Suprapubic skin (tissue), 4 donors: ENCODE measurements at regions not wholly inside any gene's neighbourhood (a gene's known extent, or its start where the extent isn't known, plus 50 kb on each side); places are given as distances from the start of the nearest gene placed in this dataset.
A peak's percentile ranks its signal among the peaks of the same experiment; 100 is the strongest.

Experiments used
- DNase-seq, 2 donors: peaks; one replicate each; pipeline ENCODE4 v3.0.0-alpha.2; 2019; ENCODE audit warnings: low spot score in 2 of 2
- H3K27ac ChIP-seq: fragments of 200-600 bp; sonication (generic); one replicate; pipeline ENCODE4 v1.5.1; 2019
- H3K27me3 ChIP-seq: fragments of 200-600 bp; sonication (generic); one replicate; pipeline ENCODE4 v1.5.1; 2019
- H3K36me3 ChIP-seq: fragments of 200-600 bp; sonication (generic); one replicate; pipeline ENCODE4 v1.5.1; 2019
- H3K4me1 ChIP-seq: fragments of 200-600 bp; sonication (generic); one replicate; pipeline ENCODE4 v1.5.1; 2019
- H3K4me3 ChIP-seq: fragments of 200-600 bp; sonication (generic); one replicate; pipeline ENCODE4 v1.5.1; 2019; ENCODE audit warnings: mild to moderate bottlenecking
- H3K9me3 ChIP-seq: fragments of 200-600 bp; sonication (generic); one replicate; pipeline ENCODE4 v1.5.1; 2019
- EP300 ChIP-seq: sonication (generic); formaldehyde crosslinking; IDR thresholded peaks from one replicate; pipeline ENCODE4 v1.6.1; 2017; ENCODE audit warnings: antibody characterized with exemption
- POLR2A ChIP-seq, 2 donors: fragments of 450-650 bp; IDR thresholded peaks; one replicate each; pipeline ENCODE4 v1.6.1; 2017; ENCODE audit warnings: antibody characterized with exemption in 2 of 2, mild to moderate bottlenecking in 2 of 2, moderate library complexity in 2 of 2
- POLR2AphosphoS5 ChIP-seq, 3 donors: sonication (generic); formaldehyde crosslinking; IDR thresholded peaks; one replicate each; pipeline ENCODE4 v1.6.1; 2017; ENCODE audit warnings: antibody characterized with exemption in 3 of 3
- WGBS: methylation state at CpG from one replicate; pipeline ENCODE4 v1.1.5; 2018; 5-methylcytosine and 5-hydroxymethylcytosine counted together
- TF ChIP-seq, protein P1 (sequence below), 2 donors: fragments of 200-600 bp in 1 of 2; fragments of 450-650 bp in 1 of 2; sonication (generic) in 1 of 2; IDR thresholded peaks; one replicate each; pipeline ENCODE4 v1.5.1; 2016 to 2019; ENCODE audit warnings: antibody characterized with exemption in 2 of 2, mild to moderate bottlenecking in 1 of 2, moderate library complexity in 1 of 2

- TF ChIP-seq POLR2AphosphoS5 (IDR thresholded peaks at IDR 0.05) (no peak), POLR2A (IDR thresholded peaks at IDR 0.05) (no peak), EP300 (no peak)
- TF ChIP-seq, protein P1, sequence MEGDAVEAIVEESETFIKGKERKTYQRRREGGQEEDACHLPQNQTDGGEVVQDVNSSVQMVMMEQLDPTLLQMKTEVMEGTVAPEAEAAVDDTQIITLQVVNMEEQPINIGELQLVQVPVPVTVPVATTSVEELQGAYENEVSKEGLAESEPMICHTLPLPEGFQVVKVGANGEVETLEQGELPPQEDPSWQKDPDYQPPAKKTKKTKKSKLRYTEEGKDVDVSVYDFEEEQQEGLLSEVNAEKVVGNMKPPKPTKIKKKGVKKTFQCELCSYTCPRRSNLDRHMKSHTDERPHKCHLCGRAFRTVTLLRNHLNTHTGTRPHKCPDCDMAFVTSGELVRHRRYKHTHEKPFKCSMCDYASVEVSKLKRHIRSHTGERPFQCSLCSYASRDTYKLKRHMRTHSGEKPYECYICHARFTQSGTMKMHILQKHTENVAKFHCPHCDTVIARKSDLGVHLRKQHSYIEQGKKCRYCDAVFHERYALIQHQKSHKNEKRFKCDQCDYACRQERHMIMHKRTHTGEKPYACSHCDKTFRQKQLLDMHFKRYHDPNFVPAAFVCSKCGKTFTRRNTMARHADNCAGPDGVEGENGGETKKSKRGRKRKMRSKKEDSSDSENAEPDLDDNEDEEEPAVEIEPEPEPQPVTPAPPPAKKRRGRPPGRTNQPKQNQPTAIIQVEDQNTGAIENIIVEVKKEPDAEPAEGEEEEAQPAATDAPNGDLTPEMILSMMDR (IDR thresholded peaks at IDR 0.05) = no peak
- no peak overlapping the region for H3K4me3 ChIP-seq
- no peaks in the 10 kb centered on the region for H3K36me3 ChIP-seq
- H3K27me3 ChIP-seq = peaks cover 3% of the 10 kb centered on the region
- no peaks in the 10 kb centered on the region for H3K4me1 ChIP-seq
- no peak for DNase-seq
- no peaks in the 10 kb centered on the region for H3K9me3 ChIP-seq
- no peak overlapping the region for H3K27ac ChIP-seq
- 77% methylated on average over 3 of the region's 3 CpGs for WGBS
These were observed 63.5 kb upstream of the MROH9 start for GRCh38 chr1:170871868-170872267.

DNA sequence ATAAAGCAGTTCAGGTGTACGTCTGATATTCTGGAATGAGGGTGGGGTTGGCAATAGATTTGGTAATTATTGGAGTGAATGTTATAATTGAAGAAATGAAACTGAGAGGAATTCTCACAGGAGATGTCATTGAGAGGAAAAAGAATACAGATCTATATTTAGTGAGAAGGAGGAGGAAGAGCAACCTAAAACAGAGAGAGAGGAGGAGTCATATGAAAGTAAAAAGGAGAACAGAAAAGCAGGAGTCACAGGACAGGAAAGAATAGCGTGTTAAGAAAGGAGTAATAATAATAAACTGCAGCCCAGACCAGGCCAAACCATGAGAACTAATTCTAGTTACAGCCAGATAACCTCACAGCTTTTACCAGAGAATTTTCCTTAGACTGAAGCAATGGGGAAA, 62.7 kb upstream of the MROH9 start:
- Histone ChIP-seq H3K4me3 (no peak overlapping the region), H3K27ac (no peak overlapping the region), H3K9me3 (no peaks in the 10 kb centered on the region), H3K36me3 (no peaks in the 10 kb centered on the region), H3K4me1 (no peaks in the 10 kb centered on the region), H3K27me3 (peaks cover 3% of the 10 kb centered on the region)
- no peak for DNase-seq
- TF ChIP-seq POLR2A (IDR thresholded peaks at IDR 0.05) (no peak), POLR2AphosphoS5 (IDR thresholded peaks at IDR 0.05) (no peak), EP300 (no peak)
- TF ChIP-seq, protein P1 (IDR thresholded peaks at IDR 0.05) = no peak
- 54% methylated on average over 2 of the region's 2 CpGs for WGBS

GRCh38 chr1:170874671-170875070, 60.7 kb upstream of the MROH9 start:
- Histone ChIP-seq H3K27ac (no peak overlapping the region), H3K27me3 (peaks cover 3% of the 10 kb centered on the region), H3K4me3 (no peak overlapping the region), H3K36me3 (no peaks in the 10 kb centered on the region), H3K9me3 (no peaks in the 10 kb centered on the region), H3K4me1 (no peaks in the 10 kb centered on the region)
- DNase-seq = no peak
- 90% methylated on average over 1 of the region's 1 CpG for WGBS
- no peak for TF ChIP-seq EP300
- TF ChIP-seq POLR2AphosphoS5 (IDR thresholded peaks at IDR 0.05) = no peak
- TF ChIP-seq POLR2A (IDR thresholded peaks at IDR 0.05) = no peak
- TF ChIP-seq, protein P1 (IDR thresholded peaks at IDR 0.05) = no peak

DNA sequence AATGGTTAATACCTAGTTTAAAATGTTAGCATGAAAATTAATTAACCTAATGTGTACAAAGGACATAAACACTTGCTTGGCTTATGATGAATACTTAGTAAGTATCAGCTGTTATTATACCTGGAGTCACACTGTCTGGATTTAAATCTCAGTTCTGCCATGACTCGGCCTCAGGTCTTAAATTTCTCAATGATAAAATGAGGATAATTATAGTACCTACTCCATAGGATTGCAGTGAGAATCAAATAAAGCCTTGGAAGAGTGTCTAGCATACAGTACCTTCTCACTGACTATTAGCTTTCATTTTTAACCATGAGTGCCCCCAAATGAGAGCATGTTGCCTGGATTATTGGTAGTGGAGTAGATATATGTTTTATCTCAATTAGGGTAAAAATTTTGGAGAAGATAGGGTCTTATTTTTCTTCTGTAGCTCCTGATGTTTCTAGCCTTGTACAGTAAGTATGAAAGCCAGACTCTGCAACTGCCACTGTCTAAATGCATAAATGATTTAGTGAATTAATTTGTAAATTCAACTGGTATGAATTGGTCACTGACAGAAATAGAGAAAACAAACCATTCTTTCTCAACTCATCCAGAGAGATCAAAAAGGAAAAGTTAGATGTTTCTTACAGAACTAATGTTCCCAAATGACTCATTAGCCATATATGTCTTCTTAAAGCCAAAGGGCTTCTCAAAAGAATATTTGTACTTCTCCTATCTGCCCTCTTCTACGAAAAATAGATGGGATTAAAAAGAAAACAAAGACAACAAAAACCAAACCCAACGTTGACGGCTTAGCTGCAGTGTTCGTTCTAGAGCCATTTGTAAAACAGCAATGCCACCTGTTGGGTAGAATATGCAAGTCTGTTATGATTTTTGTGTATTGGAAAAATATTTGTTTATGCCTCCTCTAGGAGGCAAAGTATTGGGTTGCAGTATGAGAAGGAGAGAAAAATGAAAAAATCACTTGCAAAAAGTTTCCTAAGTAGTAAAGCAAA, 53.8 kb upstream of the MROH9 start:
- Histone ChIP-seq H3K27me3 (no peaks in the 10 kb centered on the region), H3K9me3 (no peaks in the 10 kb centered on the region), H3K36me3 (no peaks in the 10 kb centered on the region), H3K4me1 (no peaks in the 10 kb centered on the region), H3K27ac (no peak overlapping the region), H3K4me3 (no peak overlapping the region)
- no peak for TF ChIP-seq POLR2AphosphoS5 (IDR thresholded peaks at IDR 0.05)
- TF ChIP-seq, protein P1 (IDR thresholded peaks at IDR 0.05) = peak; percentile 23 to 31
- 18% methylated on average over 5 of the region's 5 CpGs for WGBS
- no peak for DNase-seq
